ENCODE measurements at regions not wholly inside any gene's neighbourhood (a gene's known extent, or its start where the extent isn't known, plus 50 kb on each side); places are given as distances from the start of the nearest gene placed in this dataset.

- TF ChIP-seq CSRNP3 (CRISPR knock-in tag; IDR thresholded peaks at IDR 0.05) (no peak), ZFP3 (CRISPR knock-in tag; IDR thresholded peaks at IDR 0.05) (no peak), ZC3H10 (CRISPR knock-in tag; IDR thresholded peaks at IDR 0.05) (no peak), ZFP30 (CRISPR knock-in tag; IDR thresholded peaks at IDR 0.05) (no peak), BACH2 (CRISPR knock-in tag; IDR thresholded peaks at IDR 0.05; ENCODE audit: borderline replicate concordance) (no peak), ESRRG (CRISPR knock-in tag; IDR thresholded peaks at IDR 0.05) (no peak)
These were observed 65.5 kb upstream of the C3orf49 start for GRCh38 chr3:63753567-63753966.
